HG03457 (cell line): ENCODE measurements at regions not wholly inside any gene's neighbourhood (a gene's known extent, or its start where the extent isn't known, plus 50 kb on each side); places are given as distances from the start of the nearest gene placed in this dataset.

Source experiments
- ATAC-seq: cut with Tn5 transposase; IDR thresholded peaks from one replicate; pipeline ENCODE4 v1.9.1; 2021; ENCODE audit warnings: moderate number of reproducible peaks; ENCODE audit not compliant: unreplicated experiment

GRCh38 chr13:38518328-38518727, 168.5 kb upstream of the FREM2 start:
- no peak for ATAC-seq

- ATAC-seq: no peak
Measured at GRCh38 chr13:38519229-38519911, 167.5 kb upstream of the FREM2 start.

DNA sequence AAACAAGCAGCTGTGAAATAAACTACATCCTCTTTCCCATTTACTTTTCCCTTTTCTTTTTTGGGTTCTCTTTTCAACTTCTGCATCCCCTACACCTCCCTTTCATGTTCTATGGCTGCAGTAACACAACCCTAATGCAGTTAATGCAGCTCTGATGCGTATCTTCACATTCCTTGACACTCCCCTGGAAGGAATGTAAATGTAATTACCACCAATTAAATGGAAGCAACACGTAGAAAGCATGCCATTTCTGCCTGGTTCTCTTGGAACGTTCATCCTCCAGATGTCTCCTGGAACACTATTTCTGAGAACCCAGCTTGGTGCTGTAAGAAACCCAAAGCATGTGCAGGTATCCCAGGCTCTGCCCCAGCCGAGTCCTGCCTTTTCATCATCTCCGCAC, 166.8 kb upstream of the FREM2 start:
- no peak for ATAC-seq

DNA sequence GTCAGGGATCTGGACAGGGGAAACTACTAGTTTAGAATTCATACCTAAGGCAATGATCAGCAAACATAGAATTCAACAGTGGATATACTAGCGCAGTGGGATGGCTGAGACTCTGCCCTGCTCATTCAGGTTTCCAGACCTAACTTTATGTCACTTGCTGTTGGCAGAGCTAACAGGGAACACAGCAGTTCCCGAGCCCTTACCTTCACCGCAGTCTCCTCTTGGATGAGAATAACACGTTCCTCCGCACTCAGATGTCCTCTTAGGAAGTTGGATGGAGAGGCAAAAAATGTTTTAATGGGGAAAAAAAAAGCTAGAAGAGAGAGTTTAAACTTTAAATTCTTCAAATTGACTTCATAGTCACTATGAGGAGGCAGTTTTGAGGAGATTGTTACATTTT, 159.7 kb upstream of the FREM2 start:
- ATAC-seq: no peak

GRCh38 chr13:38528986-38529385, 157.9 kb upstream of the FREM2 start:
- no peak for ATAC-seq

DNA sequence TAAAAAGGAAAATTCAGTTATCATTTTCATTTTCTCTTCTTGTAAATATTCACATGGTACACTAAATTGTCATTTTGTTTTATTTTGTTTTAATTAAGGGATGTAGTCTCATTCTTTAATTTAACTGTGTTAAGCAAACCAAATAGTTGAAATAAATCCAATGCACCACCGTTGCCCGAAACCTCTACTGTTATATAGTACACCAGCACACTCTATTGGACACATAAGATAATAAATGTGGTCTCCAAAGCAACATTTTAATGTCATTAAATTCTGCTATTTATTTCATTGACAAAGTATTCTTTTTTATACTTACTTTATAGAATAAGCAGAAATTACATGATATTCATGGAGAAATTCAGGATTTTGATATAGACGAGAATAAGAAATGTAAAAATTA, 156.4 kb upstream of the FREM2 start:
- no peak for ATAC-seq

DNA sequence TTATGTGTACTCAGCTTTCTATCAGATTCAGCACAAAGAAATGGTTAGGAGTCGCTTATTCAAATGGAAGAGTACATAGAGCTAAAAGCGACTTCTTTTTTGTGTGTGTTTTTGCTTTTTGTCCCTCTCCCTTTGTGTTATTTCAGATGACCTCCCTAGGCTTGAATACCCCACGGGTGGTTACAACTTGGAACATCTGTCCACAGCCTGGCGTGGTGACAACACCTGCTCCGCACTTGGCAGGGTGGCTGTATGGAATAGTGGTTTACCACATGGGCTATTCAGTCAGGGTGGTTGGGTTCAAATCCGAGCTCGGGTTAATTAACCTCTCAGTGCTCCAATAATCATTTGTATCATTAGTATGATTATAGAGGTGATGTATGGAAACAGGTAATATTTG, 151.6 kb upstream of the FREM2 start:
- no peak for ATAC-seq

DNA sequence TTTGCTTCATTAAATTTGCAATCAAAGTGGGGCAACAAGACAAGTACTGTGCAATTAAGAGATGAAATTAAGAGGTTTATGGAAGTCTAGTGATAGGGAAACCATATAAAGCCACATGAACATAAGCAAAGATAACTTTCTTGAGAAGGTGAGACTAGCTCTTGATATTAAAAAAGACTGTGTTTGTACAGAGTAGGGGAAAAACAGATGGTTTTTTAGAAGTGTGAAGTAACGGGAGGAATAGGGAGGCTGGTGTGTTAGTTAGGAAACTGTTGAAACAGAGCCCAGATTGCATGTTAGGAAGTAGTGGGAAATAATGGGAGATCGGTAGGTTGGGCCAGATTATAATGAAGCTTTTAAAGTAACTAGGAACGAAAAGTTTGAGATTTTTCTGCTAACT, 149.8 kb upstream of the FREM2 start:
- no peak for ATAC-seq

- ATAC-seq: no peak
Measured at GRCh38 chr13:38538422-38538821, 148.5 kb upstream of the FREM2 start.

DNA sequence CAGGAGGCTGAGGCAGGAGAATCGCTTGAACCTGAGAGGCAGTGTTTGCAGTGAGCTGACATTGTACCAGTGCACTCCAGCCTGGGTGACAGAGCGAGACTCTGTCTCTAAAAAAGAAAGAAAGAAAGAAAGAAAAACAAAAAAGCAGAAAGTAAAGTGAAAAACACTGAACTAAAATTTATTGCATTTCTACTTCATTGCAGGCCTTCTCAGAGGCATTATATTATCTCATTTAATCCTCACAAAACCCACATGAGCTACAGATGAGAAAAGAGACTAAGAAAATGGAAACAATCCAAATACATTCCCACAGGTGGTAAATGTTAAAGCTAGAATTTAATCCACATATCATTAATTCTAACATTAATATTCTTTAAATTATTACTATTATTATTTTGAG, 147.2 kb upstream of the FREM2 start:
- no peak for ATAC-seq

DNA sequence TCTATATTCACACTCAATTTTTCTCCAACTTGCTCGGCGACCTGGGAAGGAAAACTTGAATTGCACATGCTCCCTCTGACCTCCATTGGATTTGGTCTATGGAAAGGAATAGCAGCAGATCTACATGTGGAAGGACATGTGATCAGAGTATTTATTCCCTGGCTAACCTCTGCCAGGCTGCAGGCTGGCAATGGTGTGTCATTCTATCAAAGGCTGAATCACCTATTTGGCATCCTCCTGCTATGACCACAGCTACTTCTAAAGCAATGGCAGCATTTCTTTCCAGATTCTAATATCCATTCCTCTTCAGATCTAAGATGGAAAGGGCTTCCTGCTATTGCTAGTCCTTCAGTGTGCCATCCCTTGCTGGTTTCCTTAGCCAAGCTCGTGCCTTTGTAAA, 144.3 kb upstream of the FREM2 start:
- no peak for ATAC-seq

DNA sequence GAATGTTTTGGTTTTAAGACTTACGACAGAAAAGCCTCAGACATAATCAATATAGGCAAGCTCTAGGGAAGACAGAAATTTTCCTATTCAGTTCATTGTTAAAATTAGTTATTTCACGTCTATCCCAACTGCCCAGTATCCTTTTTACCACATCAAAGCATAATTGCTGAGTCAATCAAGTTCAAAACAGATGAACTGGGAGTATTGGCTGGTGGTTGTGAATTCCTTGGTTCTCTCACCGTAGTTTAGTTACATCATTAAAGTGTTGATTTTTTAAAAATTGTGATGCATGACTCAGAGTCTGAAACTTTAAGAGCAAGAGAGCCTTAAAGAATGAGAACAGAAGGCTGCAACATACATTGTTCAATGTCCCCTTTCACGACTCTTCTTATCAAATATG, 143.3 kb upstream of the FREM2 start:
- ATAC-seq: no peak

- no peak for ATAC-seq
Measured at GRCh38 chr13:38563739-38564138, 123.1 kb upstream of the FREM2 start.

DNA sequence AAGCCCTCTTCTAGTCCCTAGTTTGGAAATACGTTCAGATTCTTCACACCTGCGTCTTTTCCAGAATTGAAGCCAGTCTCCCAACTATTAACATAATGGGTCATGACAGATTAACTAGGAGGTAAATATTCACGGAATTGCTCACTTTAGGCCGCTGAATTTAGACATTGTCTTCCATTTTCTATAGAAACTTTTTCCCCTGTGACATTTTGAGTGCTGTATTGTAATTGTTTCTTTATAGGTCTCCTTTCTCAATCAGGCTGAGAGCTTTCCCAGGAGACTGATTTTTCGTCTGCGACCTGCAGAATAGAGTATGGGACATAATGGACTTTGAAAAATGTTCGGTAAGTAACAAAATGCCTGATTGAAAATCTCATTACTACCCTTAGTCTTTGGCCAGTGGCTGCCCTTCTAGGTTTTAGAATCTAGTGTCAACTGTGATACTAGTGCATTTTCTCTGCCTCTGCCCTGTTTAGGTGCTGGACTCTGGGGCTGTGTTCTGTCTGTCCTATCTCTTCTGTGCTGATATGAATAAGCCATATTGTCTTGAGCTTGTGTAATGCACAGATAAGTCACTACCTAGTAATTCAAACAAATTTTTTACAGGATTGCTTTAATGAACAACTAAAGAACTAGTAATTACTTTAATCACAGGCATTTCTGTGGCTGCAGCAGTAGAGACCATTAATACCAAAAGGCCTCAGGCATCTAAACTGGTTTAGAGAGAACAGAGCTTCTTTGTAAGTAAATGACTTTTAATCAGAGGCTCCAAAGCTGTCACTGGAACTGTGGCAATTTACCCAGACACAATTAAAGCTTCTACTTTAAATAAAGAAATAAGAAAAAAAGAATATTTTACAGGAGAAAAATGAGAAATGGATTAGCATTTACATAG, 122.4 kb upstream of the FREM2 start:
- ATAC-seq: no peak

DNA sequence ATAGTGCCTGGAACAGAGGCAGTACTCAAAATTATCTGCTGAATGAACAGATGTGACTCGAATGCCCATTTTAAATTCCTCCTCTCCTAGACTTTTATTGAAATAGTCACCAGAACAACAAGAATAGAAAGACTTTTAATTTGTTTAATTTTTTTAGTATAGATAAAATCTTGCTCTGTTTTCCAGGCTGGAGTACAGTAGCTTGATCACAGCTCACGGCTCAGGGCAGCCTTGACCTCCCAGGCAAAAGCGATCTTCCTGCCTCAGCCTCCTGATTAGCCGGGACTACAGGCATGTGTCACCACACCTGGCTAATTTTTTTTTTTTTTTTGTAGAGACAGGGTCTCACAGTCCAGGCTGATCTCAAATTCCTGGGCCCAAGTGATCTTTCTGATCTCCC, 120.9 kb upstream of the FREM2 start:
- no peak for ATAC-seq

DNA sequence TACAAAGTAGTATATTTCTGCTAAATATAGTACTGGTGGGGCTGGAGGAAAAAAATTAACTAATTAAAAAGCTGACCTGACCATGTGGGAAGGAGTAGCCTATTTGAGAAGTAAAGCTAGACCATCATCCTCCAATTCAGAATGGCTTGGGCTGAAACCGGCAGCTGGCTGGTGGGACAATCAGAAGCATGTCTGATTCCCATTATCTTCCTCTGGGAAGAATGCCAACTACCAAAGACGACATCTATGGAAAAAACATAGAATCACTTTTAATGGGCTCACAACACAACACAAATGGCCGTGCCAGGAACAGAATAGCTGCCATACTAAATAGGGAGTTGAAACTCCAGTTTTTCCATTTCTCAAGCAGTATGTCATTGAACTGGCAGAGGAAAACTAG, 120.4 kb upstream of the FREM2 start:
- ATAC-seq: no peak

DNA sequence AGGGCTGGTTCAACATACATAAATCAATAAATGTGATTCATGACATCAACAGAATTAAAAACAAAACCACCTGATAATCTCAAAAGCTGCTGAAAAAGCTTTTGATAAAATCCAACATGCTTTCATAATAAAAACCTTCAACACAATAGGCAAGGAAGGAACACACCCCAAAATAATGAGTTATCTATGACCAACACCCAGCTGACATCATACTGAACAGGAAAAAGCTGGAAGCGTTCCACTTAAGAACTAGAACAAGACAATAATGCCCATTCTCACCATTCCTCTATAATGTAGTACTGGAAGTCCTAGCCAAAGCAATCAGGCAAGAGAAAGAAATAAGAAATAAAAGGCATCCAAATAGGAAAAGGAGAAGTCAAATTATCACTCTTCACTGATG, 116.2 kb upstream of the FREM2 start:
- no peak for ATAC-seq

GRCh38 chr13:38575427-38575826, 111.5 kb upstream of the FREM2 start:
- ATAC-seq: no peak

GRCh38 chr13:38577048-38577447, 109.8 kb upstream of the FREM2 start:
- no peak for ATAC-seq

- ATAC-seq: no peak
Measured at GRCh38 chr13:38582133-38582532, 104.7 kb upstream of the FREM2 start.

- ATAC-seq: no peak
Measured at GRCh38 chr13:38590230-38590629, 96.6 kb upstream of the FREM2 start.

GRCh38 chr13:38590796-38591507, 95.9 kb upstream of the FREM2 start:
- ATAC-seq: no peak
